ENCODE measurements at regions not wholly inside any gene's neighbourhood (a gene's known extent, or its start where the extent isn't known, plus 50 kb on each side); places are given as distances from the start of the nearest gene placed in this dataset.

DNA sequence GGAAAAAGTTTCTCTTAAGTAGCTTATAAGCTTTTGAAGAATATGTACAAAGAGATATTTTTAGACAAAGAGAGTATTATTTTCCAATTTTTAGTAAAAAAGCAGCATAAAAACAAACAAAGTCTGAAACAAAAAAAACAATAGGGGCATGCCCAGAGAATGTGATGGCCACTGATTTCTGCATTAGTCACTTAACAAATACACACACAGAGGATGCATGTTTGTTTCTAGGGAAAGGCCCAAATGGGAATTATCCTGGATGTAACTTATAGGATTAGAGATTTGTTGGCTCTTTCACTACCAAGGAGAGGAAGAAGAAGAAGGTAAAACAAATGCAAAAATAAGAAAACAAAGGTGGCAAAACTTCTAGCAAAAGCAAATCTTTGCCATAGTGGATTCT is 95.9 kb upstream of the SCOC start:
- no peak for DNase-seq

DNA sequence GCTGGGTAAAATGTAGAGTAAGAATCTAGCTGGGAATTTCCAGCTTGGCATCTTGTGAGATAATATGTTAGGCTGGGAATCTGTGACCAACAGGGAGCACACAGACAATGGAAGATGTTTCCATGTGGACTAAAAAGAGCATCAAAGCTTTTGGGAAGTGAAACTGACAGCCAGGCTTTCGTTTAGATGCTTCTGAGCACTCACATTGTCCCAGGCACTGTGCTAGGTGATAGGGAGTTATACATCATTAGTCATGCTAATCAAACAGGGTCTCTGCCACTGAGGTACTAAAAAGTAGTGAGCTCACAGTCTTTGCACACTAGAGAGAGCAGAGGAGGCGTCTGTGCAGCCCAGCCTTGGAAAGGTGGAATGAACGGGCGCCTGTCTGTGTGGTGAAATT is 101.9 kb upstream of the SCOC start:
- no peak for DNase-seq

DNA sequence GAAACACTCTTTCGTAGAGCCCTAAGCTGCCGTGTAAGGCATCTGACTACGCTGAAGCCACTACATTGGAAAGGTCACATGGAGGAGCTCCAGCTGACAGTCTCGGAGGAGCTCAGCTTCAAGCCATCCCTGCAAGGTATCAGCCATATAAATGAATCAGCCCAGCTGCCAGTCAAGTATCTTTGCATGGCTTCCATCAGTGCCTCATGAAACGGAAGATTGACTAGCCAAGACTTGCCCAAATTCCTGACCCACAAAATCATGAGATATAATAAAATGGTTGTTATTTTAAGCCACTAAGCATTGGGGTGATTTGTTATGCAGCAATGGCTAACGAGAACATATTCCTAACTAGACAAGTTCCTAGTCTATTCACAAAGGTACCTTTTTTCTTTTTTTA is 104.1 kb upstream of the SCOC start:
- no peak for DNase-seq

DNA sequence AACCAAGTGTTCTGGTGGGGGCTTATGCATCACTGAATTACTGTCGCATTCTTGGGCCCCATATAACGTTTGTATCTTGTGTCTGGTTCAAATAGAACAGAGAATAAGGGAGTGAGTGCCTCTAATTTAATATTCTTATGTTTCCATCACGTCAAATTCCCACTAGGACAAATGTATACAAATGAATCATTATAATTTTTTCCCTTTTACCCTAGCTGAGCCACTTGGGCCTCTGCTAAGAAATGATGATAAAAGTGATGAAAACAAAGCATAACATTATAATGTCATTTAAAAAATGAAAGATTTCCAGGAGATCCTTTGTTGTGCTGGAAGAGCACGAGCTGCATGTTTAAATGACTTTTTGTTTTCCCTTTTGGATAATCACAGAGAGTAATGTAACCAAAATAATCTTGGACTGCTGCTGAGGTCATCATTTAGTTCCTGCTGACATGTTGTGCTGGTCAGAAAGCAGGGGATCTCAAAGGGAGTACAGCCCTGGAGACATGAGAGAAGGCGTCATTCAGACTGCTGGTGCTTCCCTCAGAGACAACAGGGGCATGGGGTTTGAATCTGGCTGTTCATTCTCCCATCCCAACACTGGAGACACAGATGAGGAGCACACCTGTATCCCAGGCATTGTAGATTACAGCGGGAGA is 105.1 kb upstream of the SCOC start:
- no peak for DNase-seq

DNA sequence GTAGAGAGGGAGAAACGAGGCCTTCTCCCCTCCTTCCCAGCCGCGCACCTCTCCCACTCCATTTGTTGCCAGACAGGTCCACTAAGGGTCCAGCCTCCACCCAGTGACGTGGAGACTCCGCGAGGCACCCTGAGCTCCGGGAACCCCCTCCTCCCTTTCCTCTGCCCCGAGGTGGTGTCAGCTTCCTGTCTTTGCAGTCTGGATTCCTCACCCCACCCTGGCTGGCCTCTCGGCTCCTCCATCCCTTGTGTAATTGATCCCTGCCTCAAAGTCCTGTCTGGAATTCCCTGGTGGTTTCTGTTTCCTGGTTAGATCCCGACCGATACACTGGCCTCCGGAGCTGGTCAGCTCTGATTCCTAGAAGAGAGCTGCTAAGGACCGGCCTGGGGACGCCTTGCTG is 105.9 kb upstream of the SCOC start:
- DNase-seq, result no peak

DNA sequence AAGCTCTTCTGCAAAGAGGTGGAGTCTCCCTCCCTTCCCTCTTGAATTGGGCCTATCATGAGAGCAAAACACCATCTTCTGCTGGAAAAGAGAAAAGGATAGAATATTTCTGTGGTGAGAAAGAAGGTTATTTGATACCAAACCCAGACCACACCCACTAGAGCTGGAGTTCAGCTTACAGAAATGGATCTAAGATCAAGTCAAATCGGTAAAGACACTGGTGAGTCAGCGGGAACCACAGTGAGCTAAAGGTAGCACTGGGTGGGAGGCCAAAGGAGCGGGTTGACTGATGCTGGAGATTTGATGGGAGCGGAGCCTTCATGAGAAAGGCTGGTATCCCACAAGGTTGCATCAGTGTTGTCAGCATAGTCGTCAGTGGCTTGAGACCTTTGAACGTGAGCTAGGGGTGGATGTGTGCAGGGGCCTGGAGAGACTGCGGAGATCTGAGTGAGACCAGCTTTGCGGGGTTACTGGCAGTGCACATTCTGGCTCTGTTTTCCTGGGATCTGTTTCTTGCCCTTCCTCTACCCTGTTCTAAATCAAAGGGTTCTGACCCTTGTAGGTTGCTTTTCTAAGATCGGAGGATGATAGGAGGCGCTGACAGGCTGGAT is 106.4 kb upstream of the SCOC start:
- DNase-seq, result peak; percentile 60

DNA sequence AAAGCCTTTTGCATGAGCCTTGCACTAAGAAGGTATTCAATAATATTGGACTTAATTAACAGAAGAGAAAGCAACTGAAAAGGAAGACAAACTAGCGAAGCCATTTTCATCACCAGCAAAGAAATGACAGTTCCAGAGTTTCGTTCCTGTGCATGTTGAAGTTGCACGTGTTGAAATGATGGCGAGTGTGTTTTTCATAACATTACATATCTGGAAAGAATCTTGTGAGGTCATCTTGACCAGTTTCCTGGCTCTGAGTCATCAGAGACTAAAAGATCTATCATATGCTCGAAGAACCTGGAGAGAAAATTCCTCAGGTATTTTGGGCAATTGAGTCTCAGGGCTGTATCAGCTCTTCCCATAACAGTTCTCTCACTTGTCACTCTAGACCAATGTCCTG is 106.2 kb upstream of the MAML3 start:
- peak; percentile 79 for DNase-seq

DNA sequence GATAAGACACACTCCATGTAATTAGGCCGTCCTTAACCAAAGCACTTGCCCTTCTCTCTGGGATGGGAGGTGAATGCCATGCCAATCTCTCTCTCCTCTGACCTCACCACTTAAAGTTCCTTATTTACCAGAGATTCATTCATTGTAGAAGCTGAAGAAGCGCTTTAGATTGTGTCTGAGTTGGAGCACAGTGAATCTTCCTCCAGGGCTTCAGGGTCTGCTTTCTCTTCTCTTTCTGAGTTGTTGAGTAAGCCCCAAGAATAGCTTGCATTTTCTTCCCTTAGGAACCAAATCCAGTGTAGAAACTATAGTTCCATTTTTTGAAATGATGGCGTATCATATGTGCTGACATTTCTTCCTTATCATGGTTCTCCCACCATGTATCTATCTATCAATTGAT is 104.5 kb upstream of the MAML3 start:
- no peak for DNase-seq

DNA sequence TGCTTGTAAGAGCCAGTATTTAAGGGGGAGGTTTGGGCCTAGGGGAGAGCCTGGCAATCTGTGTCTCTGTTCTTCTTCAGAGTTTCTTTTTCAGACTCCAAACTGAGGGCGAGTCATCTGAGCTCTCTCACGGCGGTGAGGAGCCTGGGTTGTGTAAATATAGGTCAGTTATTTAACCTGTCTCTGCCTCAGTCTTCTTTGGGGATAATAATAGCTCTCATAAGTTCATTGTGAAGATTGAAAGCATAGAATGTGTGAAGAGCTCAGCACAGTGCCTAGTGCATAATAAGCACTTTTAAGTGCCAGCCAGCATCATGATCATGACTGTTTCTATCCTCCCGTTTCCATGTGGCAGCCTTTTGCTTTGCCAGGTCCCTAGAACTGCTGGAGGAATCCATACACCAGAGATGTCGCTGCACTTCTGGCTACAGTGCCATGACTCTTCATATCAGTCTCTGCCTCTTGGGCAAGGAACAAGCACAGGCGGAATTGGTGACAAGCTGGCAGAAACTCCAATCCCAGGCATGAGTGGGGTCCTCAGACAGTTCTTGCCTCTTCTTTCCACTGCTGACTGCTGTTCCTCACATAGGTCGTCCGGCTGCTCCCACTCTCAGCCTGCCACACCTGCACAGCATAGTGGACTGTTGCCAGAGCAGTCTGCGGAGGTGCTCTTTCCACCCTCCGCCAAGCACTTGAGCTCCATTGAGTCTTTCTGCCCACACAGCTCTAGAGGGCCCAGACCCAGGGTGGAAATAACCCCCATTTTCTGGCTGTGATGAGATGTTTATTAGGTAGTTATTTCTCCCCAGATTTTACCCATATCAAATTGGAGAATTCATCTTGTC is 103.7 kb upstream of the MAML3 start:
- DNase-seq, result no peak

DNA sequence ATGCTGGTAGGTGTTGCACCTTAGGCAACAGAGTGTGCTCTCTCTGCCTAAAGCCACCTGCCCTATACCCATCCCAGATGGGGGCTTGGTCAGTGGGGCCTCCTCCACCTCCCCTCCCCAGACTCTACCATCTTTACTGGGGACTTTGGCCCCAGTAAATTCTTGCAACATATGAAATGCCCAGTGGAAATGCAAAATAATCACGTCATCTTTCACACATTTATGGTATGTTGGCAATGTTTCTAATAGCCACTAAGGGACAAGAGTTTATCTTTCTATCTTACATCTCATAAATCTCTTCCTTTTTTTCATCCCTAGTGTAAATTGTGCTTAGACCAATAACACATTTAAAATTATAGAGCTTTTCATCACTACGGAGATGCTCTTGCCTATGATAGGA is 103.0 kb upstream of the MAML3 start:
- DNase-seq, result peak; percentile 56

DNA sequence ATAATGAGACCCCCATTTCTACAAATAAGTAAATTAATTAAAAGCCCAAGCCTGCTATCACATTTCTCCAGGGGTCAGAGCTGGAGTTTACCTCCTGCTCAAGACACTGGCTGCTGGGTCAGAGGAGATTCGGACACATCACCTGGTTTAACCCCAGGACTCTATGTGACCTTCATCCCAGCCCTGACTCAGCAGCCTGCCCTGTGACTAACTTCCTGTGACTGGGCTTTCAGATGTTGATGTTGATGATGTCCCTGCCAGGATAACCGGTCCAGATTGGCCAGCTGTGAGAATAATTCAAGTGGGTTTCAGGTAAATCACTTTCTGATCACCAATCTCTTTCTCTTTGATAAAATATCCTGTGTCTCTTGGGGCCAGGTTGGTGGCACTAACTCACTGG is 102.4 kb upstream of the MAML3 start:
- DNase-seq, result peak; percentile 29

DNA sequence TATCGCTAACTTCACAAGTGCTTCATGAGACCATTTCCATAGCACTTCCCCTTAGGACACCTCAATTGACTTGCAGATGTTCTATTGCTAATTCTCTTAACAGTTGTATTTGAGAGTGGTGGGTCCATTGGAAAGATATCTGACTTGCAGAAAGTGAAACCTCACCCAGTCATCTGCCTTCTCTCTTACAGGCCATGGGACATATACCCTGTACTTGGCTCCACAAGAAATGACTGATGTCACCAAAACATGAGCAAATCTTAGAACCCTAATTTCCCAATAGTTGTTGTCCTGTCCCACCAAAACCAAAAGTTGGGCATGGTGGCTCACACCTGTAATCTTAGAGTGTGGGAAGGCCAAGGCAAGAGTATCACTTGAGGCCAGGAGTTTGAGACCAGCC is 101.9 kb upstream of the MAML3 start:
- no peak for DNase-seq

DNA sequence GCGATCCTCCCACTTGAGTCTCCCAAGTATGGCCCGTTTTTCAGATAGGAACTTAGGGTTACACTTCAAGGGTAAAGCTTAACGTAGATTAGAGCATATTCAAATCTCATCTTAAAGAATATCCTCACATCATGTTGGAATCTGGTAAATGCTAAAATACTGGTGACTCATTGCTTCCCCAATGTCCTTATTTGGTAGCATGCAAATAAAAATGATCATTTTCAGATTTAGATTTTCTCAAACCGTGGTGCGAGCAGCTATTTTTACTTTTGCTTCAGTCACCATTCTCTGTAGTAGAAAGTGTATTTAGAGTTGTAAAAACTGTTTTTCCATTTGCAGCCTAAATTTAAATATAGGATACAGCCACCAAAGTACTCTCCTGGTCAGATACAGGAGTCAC is 101.5 kb upstream of the MAML3 start:
- DNase-seq, result peak; percentile 46

DNA sequence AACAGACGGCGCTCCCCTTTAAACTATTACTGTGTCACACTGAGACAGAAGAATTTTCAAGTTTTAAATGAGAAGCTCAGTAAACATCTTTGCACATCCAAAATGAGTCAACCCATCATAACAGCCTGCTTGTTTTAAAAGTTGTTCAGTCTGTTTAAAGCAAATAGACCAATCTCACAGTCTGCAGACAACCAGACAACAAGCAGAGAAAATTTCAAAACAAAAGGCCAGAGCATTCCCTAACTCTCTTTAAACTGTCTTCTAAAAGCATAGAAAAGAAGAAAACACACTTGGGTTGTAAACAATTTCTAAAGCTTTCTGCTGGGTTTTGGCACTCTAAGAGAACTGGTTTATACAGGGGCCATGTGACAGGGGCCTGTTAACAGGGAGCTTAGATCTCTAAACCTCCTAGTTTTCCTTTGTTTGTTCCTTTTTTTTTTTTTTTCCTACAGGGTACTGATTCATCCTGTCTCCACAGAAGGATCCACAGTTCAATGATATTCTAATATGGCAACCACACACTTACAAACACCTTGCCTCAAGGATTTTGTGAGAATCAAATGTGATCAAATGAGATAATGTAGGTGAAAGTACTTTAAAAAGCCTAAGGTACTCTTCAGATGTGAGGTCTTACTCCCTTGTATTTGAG is 100.8 kb upstream of the MAML3 start:
- DNase-seq, result no peak

DNA sequence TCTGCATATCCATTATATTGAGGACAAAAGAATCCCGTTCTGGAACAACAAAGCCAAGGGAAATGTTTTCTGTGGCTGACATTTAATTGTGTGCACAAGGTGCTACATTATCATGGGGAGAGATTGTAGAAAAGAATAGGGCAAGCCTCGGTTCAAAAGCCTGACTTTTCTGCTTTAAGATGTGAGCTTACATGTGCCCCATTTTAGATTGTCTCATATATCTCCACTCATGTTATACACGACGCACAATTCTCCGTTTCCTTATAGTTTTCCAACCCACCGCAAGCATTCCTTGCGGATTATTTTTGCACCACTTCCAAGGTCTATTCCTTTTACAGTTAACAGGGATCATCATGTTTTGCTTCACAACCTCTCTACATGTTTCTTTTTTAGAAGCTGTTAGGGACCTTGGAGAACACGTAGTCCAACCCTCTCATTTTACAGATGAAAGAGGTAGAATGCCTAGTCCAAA is 99.6 kb upstream of the MAML3 start:
- no peak for DNase-seq

DNA sequence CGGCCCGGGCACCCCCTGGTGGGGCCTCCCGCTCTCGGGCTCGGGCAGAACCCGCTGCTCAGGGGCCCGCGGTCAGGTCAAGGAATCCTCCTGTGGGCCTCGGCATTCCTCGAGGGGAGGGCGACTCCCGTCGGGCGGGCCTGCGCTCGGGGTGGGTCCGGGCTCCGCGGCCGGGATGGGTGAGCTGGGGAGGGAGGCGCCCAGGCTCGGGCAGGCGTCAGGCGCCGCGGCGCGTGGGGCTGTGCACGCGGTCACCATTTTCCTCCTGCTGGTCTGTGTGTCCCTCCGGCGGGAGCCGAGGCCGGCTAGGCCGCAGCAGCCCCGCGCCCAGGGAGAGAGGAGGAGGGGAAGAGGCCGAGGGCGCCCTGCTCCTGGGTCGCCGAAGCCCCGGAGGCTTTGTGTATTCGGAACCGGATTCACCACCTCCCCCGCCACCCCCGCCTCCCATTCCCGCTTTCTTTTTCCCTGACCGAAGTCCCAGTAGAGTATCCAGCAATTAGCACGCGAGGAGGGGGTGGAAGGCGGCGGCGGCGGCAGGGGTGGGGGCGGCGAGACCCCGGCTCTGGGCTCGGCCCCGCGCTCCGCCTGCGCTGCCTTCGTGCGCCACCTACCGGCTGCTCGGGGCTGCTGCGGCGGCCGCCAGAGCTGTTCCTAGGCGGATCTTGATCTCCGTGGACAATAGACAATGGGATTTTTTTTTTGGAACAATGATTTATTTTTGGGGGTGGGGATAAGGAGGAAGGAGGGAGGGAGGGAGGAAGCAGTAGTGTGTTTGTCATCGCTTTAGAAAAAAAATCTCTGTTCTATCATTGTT is 99.0 kb upstream of the MAML3 start:
- peak; percentile 83 for DNase-seq

DNA sequence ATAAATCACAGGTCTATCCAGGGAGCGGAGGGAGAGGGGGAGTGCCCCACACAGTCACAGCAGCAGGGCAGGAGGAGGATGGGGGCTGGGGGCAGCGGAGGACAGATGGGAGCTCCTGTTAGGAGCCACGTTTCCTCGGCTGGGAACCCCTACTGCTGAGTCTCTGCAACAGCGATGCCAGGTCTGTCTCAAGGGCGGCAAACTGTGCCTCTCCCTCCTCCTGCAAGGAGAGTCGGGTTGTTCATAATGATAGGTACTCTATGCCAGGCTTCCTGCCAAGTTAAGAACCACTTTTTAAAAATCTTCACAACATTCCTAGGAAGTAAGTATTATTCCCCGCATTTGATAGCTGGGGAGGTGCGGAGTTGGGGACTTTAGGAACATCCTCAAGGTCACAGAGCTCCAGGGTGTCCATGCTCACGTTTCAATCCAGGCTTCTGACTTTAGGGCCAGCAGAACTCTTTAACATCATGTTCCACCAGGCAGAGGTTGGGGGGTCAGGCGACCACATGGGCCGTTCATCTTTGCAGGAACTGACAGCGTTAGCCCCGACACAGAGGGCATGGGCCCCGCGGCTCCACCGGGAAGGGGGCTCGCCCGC is 98.3 kb upstream of the MAML3 start:
- DNase-seq, result peak; percentile 37

DNA sequence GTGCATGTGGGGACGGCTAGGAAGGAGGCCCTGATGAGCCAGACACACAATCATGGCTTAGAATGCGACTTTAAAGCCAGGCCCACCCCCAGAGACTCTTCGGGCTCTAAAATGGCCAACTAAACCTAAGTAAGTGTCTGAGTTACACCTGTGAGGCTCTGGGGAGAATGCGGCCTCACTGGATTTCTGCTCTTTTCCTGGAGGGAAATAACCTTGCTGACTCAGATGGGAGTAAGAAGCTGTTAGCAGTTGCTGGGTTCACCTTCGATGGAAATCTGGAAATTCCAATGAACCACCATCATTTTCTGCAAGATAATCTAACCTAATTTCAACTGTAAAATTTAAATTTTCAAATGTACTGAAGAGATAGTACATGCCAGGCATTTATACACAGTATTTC is 97.6 kb upstream of the MAML3 start:
- DNase-seq, result no peak

DNA sequence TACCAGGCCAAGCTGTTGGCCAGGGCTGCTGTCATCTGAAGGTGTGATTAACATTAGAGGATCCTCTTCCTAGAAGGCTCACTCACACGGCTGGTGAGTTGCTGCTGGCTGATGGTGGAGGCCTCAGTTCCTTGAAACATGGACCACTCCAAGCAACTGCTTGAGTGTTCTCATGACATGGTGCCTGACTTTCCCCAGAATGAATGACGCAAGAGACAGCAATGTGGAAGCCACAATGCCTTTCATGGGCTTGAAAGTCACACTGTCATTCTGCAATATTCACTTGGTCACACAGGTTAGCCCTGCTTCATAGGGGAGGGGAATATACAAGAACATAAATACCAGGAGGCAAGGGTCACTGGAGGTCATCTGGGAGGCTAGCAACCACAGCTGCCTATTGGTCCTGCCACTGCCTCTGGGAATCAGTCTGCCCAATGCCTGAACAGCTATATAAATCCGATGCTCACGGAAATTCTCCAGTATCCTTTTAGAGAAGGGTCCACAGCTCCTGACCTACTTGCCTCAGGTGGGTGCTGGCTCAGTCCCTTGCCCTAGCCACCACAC is 97.1 kb upstream of the MAML3 start:
- no peak for DNase-seq

DNA sequence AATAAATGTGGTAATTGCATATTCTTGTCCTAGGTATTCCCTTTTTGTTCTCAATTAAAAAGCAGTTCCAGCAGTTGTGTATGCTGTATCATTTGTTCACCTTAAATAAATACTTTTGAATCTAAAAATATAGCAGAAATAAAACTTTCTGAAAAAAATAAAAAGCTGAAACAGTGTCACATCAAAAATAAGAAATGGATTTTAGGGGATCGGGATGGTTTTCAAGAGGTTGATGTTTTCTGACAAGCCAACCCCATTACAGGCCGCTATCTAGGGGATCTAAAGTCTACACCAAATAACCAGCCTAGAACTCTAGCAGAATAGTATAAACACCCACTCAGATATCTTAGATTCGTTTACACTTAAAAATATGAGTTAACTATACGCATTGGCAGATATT is 95.4 kb upstream of the MAML3 start:
- peak; percentile 44 for DNase-seq

DNA sequence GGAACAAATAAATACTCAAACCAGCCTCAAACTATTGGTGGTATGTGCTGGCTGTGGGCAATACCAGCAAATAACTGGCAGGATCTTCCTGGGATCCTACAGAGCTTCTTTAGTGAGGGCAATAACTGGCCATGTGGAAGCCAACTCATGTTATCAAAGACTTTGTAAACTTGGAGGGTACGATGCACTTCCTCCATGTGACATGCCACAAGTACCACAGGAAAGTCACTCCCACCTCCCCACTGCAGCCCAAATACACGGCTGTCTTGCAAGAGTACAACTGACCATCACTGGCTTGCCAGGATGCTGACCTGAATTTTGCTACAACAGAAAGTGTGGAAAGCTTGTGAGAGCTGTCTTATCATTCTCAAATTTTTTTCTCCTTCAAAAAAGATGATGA is 93.3 kb upstream of the MAML3 start:
- no peak for DNase-seq

DNA sequence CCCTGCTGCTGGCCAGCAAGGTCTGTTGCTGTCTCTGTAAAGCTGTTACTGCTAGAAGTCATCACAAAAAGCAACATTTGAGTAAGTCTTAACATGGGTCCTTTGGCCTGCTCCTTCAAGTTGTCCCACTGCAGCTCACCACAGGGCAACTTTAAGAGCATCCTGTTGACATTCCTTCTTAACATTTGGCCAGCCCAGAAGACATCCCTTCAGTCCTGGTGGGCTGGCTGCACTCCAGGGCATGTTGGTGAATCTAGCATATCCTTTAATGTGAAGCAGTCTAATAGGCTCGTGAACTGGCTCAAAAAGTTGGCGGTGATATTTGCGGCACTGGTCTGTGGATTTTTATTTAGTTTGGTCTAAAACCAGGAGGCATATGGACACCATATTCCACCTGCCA is 92.2 kb upstream of the MAML3 start:
- no peak for DNase-seq

Measured in fibroblast of skin of abdomen (primary cell).